Progenitor cell of endocrine pancreas (in vitro differentiated cells): ENCODE measurements at regions not wholly inside any gene's neighbourhood (a gene's known extent, or its start where the extent isn't known, plus 50 kb on each side); places are given as distances from the start of the nearest gene placed in this dataset.

Experiments
- DNase-seq: peaks from one replicate; pipeline ENCODE4 v3.0.0; 2021; ENCODE audit warnings: low spot score; ENCODE audit not compliant: unreplicated experiment
- H3K27ac Mint-ChIP-seq: 2 replicates; pipeline ENCODE4 v1.8.0; 2021; ENCODE audit warnings: mild to moderate bottlenecking, moderate library complexity, mixed read lengths
- H3K27me3 Mint-ChIP-seq: 2 replicates; pipeline ENCODE4 v1.8.0; 2021; ENCODE audit warnings: mixed read lengths
- H3K36me3 Mint-ChIP-seq: 2 replicates; pipeline ENCODE4 v1.8.0; 2022; ENCODE audit warnings: mixed read lengths; ENCODE audit not compliant: insufficient read depth
- H3K4me1 Mint-ChIP-seq: 2 replicates; pipeline ENCODE4 v1.8.0; 2021; ENCODE audit warnings: low read depth, mixed read lengths
- H3K4me3 Mint-ChIP-seq: 2 replicates; pipeline ENCODE4 v1.8.0; 2021; ENCODE audit warnings: low read depth, mild to moderate bottlenecking, moderate library complexity, mixed read lengths
- H3K9me3 Mint-ChIP-seq: 2 replicates; pipeline ENCODE4 v1.8.0; 2021; ENCODE audit warnings: low read depth, mixed read lengths
- TF ChIP-seq, protein P1 (sequence below): fragments of 200-600 bp; sonication (generic); IDR thresholded peaks from one replicate; pipeline ENCODE4 v1.5.0; 2021; ENCODE audit warnings: antibody characterized with exemption, mild to moderate bottlenecking; ENCODE audit not compliant: unreplicated experiment

DNA sequence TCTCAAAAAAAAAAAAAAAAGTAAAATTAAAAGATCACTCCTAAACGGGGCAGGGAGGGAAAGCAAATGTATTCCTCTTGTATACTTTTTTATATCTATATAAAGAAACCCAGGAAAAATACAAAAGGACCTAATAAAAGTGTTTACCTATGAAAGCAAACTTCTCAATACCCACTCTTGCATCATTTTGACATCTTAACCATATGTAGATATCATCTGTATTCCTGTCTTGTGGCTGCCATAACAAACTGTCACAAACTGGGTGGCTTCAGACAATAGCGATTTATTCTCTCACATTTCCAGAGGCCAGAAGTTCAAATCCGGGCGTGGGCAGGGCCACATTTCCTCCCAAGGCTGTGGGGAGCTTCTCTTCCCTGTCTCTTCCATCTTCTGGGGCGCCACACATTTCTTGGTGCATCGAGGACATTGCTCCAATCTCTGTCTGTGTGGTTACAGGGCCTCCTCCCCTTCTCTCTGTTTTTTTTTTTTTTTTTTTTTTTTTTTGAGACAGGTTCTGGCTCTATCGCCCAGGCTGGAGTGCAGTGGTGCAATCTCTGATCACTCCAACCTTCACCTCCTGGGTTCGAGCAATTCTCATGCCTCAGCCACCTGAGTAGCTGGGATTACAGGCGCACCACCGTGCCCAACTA, 58.4 kb upstream of the IL17B start:
- Mint-ChIP-seq H3K27ac (no peak overlapping the region), H3K9me3 (no peaks in the 10 kb centered on the region)
- DNase-seq, result no peak

DNA sequence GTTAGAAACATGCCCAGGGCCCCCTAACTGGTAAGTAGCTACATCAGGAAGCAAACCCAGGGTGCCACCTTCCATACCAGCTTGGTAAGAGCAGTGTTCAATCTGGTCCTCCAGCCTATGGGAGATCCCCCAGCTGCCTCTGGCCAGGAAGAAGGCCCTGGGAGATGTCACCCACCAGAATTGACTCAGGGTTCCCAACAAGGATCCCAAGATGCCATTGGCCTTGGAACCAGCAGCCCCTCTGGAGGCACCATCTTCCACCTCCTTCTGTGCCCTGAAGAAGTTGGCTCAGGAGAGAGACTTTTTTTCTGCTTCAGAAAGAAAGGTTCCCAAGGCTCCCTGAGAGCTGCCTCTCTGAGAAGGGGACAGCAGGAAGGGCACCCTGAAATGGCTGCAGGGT, 56.6 kb upstream of the IL17B start:
- no peak overlapping the region for H3K27ac Mint-ChIP-seq
- H3K4me3 Mint-ChIP-seq, result no peak overlapping the region
- H3K27me3 Mint-ChIP-seq, result peaks cover 10% of the 10 kb centered on the region
- peaks cover 5% of the 10 kb centered on the region for H3K4me1 Mint-ChIP-seq
- H3K9me3 Mint-ChIP-seq, result no peaks in the 10 kb centered on the region
- DNase-seq, result no peak
- TF ChIP-seq, protein P1, sequence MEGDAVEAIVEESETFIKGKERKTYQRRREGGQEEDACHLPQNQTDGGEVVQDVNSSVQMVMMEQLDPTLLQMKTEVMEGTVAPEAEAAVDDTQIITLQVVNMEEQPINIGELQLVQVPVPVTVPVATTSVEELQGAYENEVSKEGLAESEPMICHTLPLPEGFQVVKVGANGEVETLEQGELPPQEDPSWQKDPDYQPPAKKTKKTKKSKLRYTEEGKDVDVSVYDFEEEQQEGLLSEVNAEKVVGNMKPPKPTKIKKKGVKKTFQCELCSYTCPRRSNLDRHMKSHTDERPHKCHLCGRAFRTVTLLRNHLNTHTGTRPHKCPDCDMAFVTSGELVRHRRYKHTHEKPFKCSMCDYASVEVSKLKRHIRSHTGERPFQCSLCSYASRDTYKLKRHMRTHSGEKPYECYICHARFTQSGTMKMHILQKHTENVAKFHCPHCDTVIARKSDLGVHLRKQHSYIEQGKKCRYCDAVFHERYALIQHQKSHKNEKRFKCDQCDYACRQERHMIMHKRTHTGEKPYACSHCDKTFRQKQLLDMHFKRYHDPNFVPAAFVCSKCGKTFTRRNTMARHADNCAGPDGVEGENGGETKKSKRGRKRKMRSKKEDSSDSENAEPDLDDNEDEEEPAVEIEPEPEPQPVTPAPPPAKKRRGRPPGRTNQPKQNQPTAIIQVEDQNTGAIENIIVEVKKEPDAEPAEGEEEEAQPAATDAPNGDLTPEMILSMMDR, result no peak
- no peaks in the 10 kb centered on the region for H3K36me3 Mint-ChIP-seq

More for the DNA sequence above, 58.4 kb upstream of the IL17B start:
- TF ChIP-seq, protein P1, result no peak
- Mint-ChIP-seq H3K27me3 (peaks cover 10% of the 10 kb centered on the region), H3K36me3 (no peaks in the 10 kb centered on the region), H3K4me3 (no peak overlapping the region), H3K4me1 (peaks cover 5% of the 10 kb centered on the region)

DNA sequence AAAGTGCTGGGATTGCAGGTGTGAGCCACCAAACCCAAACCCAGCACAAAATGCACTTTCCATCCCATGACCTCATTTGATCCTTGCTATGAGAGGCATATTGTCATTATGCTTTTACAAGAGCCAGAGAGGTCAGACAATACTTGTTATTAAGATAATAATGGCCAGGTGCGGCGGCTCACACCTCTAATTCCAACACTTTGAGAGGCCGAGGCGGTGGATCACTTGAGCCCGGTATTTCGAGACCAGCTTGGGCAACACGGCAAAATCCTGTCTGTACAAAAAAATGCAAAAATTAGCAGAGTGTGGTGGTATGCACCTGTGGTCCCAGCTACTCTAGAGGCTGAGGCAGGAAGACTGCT, 55.9 kb upstream of the IL17B start:
- no peak overlapping the region for H3K27ac Mint-ChIP-seq
- H3K4me1 Mint-ChIP-seq, result peaks cover 4% of the 10 kb centered on the region
- peaks cover 10% of the 10 kb centered on the region for H3K27me3 Mint-ChIP-seq
- DNase-seq, result no peak
- TF ChIP-seq, protein P1, result no peak
- H3K36me3 Mint-ChIP-seq, result no peaks in the 10 kb centered on the region
- no peaks in the 10 kb centered on the region for H3K9me3 Mint-ChIP-seq
- H3K4me3 Mint-ChIP-seq, result no peak overlapping the region

DNA sequence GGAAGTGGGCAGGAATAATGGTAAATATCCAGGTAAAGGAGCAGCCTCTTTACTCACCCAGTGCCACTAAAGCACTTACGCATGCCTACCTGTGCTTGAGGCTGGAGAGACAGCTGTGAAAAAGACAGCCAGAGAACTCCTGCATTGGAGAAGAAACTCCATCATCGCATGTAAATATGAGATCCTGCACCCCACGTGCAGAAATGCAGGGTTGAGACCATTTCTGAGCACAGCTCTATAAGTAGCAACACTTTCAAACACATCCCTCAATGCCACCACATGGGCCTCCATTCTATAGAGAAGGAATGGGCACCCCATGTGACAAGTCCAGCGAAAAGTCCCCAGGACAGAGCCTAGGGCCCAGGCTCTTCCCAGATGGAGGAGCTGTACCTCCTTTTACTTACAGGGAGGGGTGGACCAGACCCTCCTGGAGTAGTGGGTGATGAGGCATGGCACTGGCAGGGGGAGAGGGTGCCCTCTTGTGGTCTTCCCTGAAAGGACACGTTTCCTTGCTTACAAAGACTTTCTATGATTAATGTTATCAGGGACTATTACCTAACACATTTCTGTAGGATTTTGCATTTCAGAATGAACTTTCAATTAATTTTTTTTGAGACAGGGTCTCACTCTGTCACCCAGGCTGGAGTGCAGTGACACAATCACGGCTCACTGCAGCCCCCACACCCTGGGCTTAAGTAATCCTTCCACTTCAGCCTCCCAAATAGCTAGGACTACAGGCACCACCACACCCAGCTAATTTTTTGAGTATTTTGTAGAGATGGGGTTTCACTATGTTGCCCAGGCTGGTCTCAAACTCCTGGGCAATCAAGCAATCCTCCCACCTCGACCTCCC, 55.3 kb upstream of the IL17B start:
- no peaks in the 10 kb centered on the region for H3K4me1 Mint-ChIP-seq
- DNase-seq, result peak; percentile 45
- H3K9me3 Mint-ChIP-seq, result no peaks in the 10 kb centered on the region
- TF ChIP-seq, protein P1, result peak; percentile 87
- no peak overlapping the region for H3K4me3 Mint-ChIP-seq
- H3K27me3 Mint-ChIP-seq, result peaks cover 10% of the 10 kb centered on the region
- H3K27ac Mint-ChIP-seq, result no peak overlapping the region
- no peaks in the 10 kb centered on the region for H3K36me3 Mint-ChIP-seq

DNA sequence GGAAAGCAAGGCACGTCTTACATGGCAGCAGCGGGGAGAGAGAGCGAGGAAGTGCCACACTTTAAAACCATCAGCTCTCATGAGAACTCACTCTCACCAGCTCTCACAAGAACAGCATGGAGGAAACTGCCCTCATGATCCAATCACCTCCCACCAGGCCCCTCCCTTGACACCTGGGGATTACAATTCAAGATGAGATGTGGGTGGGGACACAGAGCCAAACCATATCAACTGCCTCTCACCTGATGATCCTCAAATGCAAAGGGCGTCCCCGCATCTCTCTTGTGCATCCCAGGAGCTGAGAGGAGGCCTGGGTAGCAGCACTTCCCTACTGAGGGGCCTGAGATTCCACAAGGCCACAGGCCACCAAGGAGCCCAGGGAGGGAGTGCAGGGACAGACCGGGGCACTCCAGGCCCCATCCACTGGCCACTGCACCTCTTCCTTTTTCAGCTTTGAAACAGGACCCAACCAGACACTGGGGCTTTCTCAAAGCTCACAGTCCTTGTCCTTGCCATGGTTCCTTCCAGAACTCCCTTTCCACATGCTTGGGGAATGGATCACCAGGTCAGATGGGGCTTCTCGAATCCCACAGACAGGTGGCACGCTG, 54.5 kb upstream of the IL17B start:
- Mint-ChIP-seq H3K4me3 (no peak overlapping the region), H3K4me1 (no peaks in the 10 kb centered on the region), H3K27ac (no peak overlapping the region), H3K36me3 (no peaks in the 10 kb centered on the region), H3K27me3 (peaks cover 7% of the 10 kb centered on the region), H3K9me3 (no peaks in the 10 kb centered on the region)
- DNase-seq, result no peak
- TF ChIP-seq, protein P1, result no peak
